ENCODE measurements at regions not wholly inside any gene's neighbourhood (a gene's known extent, or its start where the extent isn't known, plus 50 kb on each side); places are given as distances from the start of the nearest gene placed in this dataset.

- TF ChIP-seq EZH2phosphoT487 (IDR thresholded peaks at IDR 0.05; ENCODE audit: borderline replicate concordance) (no peak), CTCF (conservative IDR thresholded peaks at IDR 0.05; ENCODE audit: low read length) (peak; percentile 98)
Observed at GRCh38 chr13:107205318-107206104, 637.6 kb upstream of the ARGLU1 start.
